Loucy (cell line): ENCODE measurements at regions not wholly inside any gene's neighbourhood (a gene's known extent, or its start where the extent isn't known, plus 50 kb on each side); places are given as distances from the start of the nearest gene placed in this dataset.

ENCODE experiments used
- H2AFZ ChIP-seq: fragments of 200-600 bp; sonication (generic); 2 replicates; pipeline ENCODE4 v1.6.0; 2016; ENCODE audit warnings: antibody characterized with exemption, mild to moderate bottlenecking, low read length, moderate library complexity
- H3F3A ChIP-seq: fragments of 200-600 bp; 2 replicates; pipeline ENCODE4 v1.6.0; 2016; ENCODE audit warnings: antibody characterized with exemption, low read depth, mild to moderate bottlenecking
- H3K27me3 ChIP-seq: fragments of 200-600 bp; sonication (generic); 2 replicates; pipeline ENCODE4 v1.6.1; 2014; ENCODE audit warnings: low read length, mild to moderate bottlenecking; ENCODE audit not compliant: insufficient read depth, poor library complexity, severe bottlenecking
- H3K36me3 ChIP-seq: fragments of 200-600 bp; sonication (generic); 2 replicates; pipeline ENCODE4 v1.6.1; 2016; ENCODE audit warnings: low read length; ENCODE audit not compliant: insufficient read depth
- H3K4me1 ChIP-seq: fragments of 200-600 bp; sonication (generic); 2 replicates; pipeline ENCODE4 v1.5.1; 2014; ENCODE audit warnings: low read length, mild to moderate bottlenecking; ENCODE audit not compliant: insufficient read depth, poor library complexity, severe bottlenecking
- H3K4me2 ChIP-seq: fragments of 200-600 bp; sonication (generic); 2 replicates; pipeline ENCODE4 v1.6.0; 2014; ENCODE audit warnings: antibody characterized with exemption, low read length, low read depth, mild to moderate bottlenecking; ENCODE audit not compliant: poor library complexity, severe bottlenecking
- H3K4me3 ChIP-seq: fragments of 200-600 bp; sonication (generic); 2 replicates; pipeline ENCODE4 v1.5.1; 2014; ENCODE audit warnings: low read length, mild to moderate bottlenecking, mixed read lengths; ENCODE audit not compliant: poor library complexity, severe bottlenecking
- H3K79me2 ChIP-seq: fragments of 200-600 bp; sonication (generic); 2 replicates; pipeline ENCODE4 v1.6.1; 2014; ENCODE audit warnings: low read length; ENCODE audit not compliant: insufficient read depth
- H3K9ac ChIP-seq: fragments of 200-600 bp; sonication (generic); 2 replicates; pipeline ENCODE4 v1.6.0; 2014; ENCODE audit warnings: mild to moderate bottlenecking, low read depth, low read length, moderate library complexity; ENCODE audit not compliant: poor library complexity, severe bottlenecking
- H3K9me2 ChIP-seq: fragments of 200-600 bp; sonication (generic); replicated peaks from 2 replicates; pipeline ENCODE4 v1.6.1; 2016; ENCODE audit warnings: low read depth, low read length, mixed read lengths
- H3K9me3 ChIP-seq: fragments of 200-600 bp; sonication (generic); 2 replicates; pipeline ENCODE4 v1.6.1; 2014; ENCODE audit warnings: mild to moderate bottlenecking, antibody characterized with exemption, low read length, low read depth; ENCODE audit not compliant: insufficient read depth
- H4K20me1 ChIP-seq: fragments of 200-600 bp; sonication (generic); 2 replicates; pipeline ENCODE4 v1.6.0; 2014; ENCODE audit warnings: antibody characterized with exemption, low read length, mild to moderate bottlenecking; ENCODE audit not compliant: insufficient read depth, poor library complexity, severe bottlenecking
- EZH2phosphoT487 ChIP-seq: fragments of 200-600 bp; IDR thresholded peaks from 2 replicates; pipeline ENCODE4 v1.6.1; 2018; ENCODE audit warnings: antibody characterized with exemption, mild to moderate bottlenecking, moderate library complexity, borderline replicate concordance
- TF ChIP-seq, protein P1 (sequence below): fragments of 200-600 bp; sonication (generic); conservative IDR thresholded peaks from 2 replicates; pipeline ENCODE4 v1.5.1; 2014; ENCODE audit warnings: mild to moderate bottlenecking, antibody characterized with exemption, low read length

DNA sequence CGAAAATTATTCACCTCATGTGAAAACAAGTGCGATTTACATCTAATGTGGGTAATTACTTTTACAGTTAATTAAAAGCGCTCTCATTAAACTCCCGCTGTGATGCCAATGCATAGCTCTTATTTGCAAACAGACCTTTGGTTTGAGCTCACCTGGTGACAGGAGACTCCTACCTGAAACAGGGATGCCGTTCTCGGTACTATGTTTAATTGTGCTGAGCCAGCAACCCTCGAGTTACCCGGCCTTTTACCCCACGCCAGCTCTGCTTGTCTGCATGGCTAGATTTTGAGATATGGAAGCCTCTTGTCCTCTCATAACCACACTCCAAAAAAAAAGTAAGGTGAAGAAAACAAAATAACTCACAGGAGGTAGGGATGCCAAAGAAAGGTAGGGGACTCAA lies 690.4 kb upstream of the RBFOX1 start:
- no peaks in the 10 kb centered on the region for H3F3A ChIP-seq
- no peaks in the 10 kb centered on the region for H3K4me1 ChIP-seq
- H3K9ac ChIP-seq = no peak overlapping the region
- H3K36me3 ChIP-seq = no peaks in the 10 kb centered on the region
- no peaks in the 10 kb centered on the region for H3K27me3 ChIP-seq
- H3K79me2 ChIP-seq = no peaks in the 10 kb centered on the region
- no peak overlapping the region for H2AFZ ChIP-seq
- no peak overlapping the region for H3K4me3 ChIP-seq
- H3K9me2 ChIP-seq = no peaks in the 10 kb centered on the region
- H3K4me2 ChIP-seq = no peak overlapping the region
- TF ChIP-seq, protein P1, sequence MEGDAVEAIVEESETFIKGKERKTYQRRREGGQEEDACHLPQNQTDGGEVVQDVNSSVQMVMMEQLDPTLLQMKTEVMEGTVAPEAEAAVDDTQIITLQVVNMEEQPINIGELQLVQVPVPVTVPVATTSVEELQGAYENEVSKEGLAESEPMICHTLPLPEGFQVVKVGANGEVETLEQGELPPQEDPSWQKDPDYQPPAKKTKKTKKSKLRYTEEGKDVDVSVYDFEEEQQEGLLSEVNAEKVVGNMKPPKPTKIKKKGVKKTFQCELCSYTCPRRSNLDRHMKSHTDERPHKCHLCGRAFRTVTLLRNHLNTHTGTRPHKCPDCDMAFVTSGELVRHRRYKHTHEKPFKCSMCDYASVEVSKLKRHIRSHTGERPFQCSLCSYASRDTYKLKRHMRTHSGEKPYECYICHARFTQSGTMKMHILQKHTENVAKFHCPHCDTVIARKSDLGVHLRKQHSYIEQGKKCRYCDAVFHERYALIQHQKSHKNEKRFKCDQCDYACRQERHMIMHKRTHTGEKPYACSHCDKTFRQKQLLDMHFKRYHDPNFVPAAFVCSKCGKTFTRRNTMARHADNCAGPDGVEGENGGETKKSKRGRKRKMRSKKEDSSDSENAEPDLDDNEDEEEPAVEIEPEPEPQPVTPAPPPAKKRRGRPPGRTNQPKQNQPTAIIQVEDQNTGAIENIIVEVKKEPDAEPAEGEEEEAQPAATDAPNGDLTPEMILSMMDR = no peak
- no peak for TF ChIP-seq EZH2phosphoT487
- no peaks in the 10 kb centered on the region for H3K9me3 ChIP-seq
- H4K20me1 ChIP-seq = no peaks in the 10 kb centered on the region

DNA sequence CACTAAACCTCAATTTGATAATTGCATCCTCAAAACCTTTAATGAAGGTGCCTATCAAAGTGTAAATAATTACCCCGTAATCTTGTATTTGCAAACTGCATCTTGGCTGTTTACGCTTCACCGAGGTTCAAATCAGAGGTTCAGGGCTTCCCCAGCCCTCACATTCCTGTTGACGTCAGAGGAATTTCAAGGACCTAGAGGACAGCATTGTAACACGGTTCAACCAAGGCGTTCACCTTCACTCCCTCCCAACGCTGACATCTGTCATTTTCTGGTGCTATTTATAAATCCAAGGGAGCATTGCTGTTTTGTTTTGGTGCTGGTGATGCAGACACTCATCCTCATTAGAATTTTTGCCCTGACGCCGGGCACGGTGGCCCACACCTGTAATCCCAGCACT lies 691.6 kb upstream of the RBFOX1 start:
- no peaks in the 10 kb centered on the region for H3F3A ChIP-seq
- no peak overlapping the region for H3K9ac ChIP-seq
- no peaks in the 10 kb centered on the region for H3K9me2 ChIP-seq
- no peak overlapping the region for H3K4me3 ChIP-seq
- H3K9me3 ChIP-seq = no peaks in the 10 kb centered on the region
- TF ChIP-seq, protein P1 = no peak
- TF ChIP-seq EZH2phosphoT487 = no peak
- no peak overlapping the region for H3K4me2 ChIP-seq
- H3K27me3 ChIP-seq = no peaks in the 10 kb centered on the region
- H2AFZ ChIP-seq = no peak overlapping the region
- no peaks in the 10 kb centered on the region for H3K79me2 ChIP-seq
- no peaks in the 10 kb centered on the region for H4K20me1 ChIP-seq
- H3K36me3 ChIP-seq = no peaks in the 10 kb centered on the region
- no peaks in the 10 kb centered on the region for H3K4me1 ChIP-seq

DNA sequence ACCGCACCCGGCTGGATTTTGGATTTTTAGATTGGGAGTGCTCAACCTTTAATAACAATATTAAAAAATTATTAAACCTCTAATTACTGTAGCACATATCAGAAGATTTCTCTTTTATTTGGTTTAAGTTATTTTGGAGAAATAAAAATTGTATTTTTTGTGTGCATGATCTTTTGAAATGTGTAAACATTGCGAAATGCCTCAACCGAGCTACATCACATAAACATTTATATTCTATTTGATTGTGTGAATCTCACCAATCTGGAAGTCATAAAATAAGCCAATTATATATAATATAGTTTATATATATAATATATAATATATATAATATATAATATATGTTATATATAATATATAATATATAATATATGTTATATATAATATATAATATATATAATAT lies 696.2 kb upstream of the RBFOX1 start:
- Histone ChIP-seq H3K9ac (no peak overlapping the region), H3F3A (no peaks in the 10 kb centered on the region), H3K36me3 (no peaks in the 10 kb centered on the region), H3K79me2 (no peaks in the 10 kb centered on the region), H3K9me2 (no peaks in the 10 kb centered on the region), H4K20me1 (no peaks in the 10 kb centered on the region), H3K4me2 (no peak overlapping the region), H3K27me3 (no peaks in the 10 kb centered on the region), H3K9me3 (no peaks in the 10 kb centered on the region), H3K4me3 (no peak overlapping the region), H2AFZ (no peak overlapping the region), H3K4me1 (no peaks in the 10 kb centered on the region)
- TF ChIP-seq, protein P1 = no peak
- no peak for TF ChIP-seq EZH2phosphoT487
